Ovary (tissue), 7 donors: ENCODE measurements at regions not wholly inside any gene's neighbourhood (a gene's known extent, or its start where the extent isn't known, plus 50 kb on each side); places are given as distances from the start of the nearest gene placed in this dataset.

Source experiments
- DNase-seq, 5 donors: peaks; one replicate each; pipeline ENCODE4 v3.0.0-alpha.2; 2019 to 2020
- H3K27ac ChIP-seq, 2 donors: fragments of 200-600 bp; one replicate each; pipeline versions ENCODE4 v1.5.1 to v1.8.0; 2019 to 2022
- H3K27me3 ChIP-seq: fragments of 200-600 bp; one replicate; pipeline ENCODE4 v1.8.0; 2022
- H3K36me3 ChIP-seq: fragments of 200-600 bp; sonication (generic); one replicate; pipeline ENCODE4 v1.5.1; 2019
- H3K4me1 ChIP-seq: one replicate; pipeline ENCODE4 v1.8.1; 2013; ENCODE audit warnings: mild to moderate bottlenecking, moderate library complexity; ENCODE audit not compliant: insufficient read depth
- H3K4me3 ChIP-seq: fragments of 200-600 bp; sonication (generic); one replicate; pipeline ENCODE4 v1.5.1; 2017
- H3K9me3 ChIP-seq, 2 donors: fragments of 200-600 bp in 1 of 2; sonication (generic) in 1 of 2; one replicate each; pipeline versions ENCODE4 v1.5.1 to v1.8.1; 2013 to 2019; ENCODE audit warnings: mild to moderate bottlenecking in 1 of 2, moderate library complexity in 1 of 2
- CTCF ChIP-seq, 3 donors: fragments of 450-650 bp in 2 of 3; fragments of 200-600 bp in 1 of 3; IDR thresholded peaks; one replicate each; pipeline versions ENCODE4 v1.5.1 to v1.8.0; 2016 to 2022; ENCODE audit warnings: antibody characterized with exemption in 3 of 3, mild to moderate bottlenecking in 1 of 3
- EP300 ChIP-seq: sonication (generic); formaldehyde crosslinking; IDR thresholded peaks from one replicate; pipeline ENCODE4 v1.6.1; 2017; ENCODE audit warnings: antibody characterized with exemption
- POLR2A ChIP-seq: fragments of 450-650 bp; IDR thresholded peaks from one replicate; pipeline ENCODE4 v1.6.1; 2017; ENCODE audit warnings: antibody characterized with exemption, mild to moderate bottlenecking, moderate library complexity
- WGBS, 3 donors: extraction: QIAGEN DNeasy Blood & Tissue Kit in 1 of 3; methylation state at CpG; one replicate each; pipeline versions ENCODE4 v1.1.5 to v1.1.7; 2013 to 2017; 5-methylcytosine and 5-hydroxymethylcytosine counted together
- intact Hi-C, 4 donors: fragments of 100-400 bp; cut with DNase I; formaldehyde crosslinking; loops; one replicate each; pipeline versions ENCODE4 v1.11.0 to v1.15.1; 2022 to 2023
- donor health status: DM: no; HTN: no; CAD: no; lungs with moderate emphysema.
- donor health status: DM: no; HTN: no; CAD: no.
- donor health status: Bipolar disorder and iron deficiency.
- donor health status: DM: no; HTN: no; CAD: no.
- donor health status: DM: yes; HTN: yes; CAD: no.

GRCh38 chr15:31516440-31516839 is 189.8 kb downstream of the KLF13 start:
- intact Hi-C loops = no loop called here

GRCh38 chr15:31516874-31517273 is 190.2 kb downstream of the KLF13 start:
- Histone ChIP-seq H3K4me3 (no peak overlapping the region), H3K36me3 (no peaks in the 10 kb centered on the region), H3K27ac (no peak overlapping the region), H3K9me3 (no peaks in the 10 kb centered on the region), H3K27me3 (no peaks in the 10 kb centered on the region), H3K4me1 (no peaks in the 10 kb centered on the region)
- DNase-seq = no peak
- no peak for TF ChIP-seq EP300
- TF ChIP-seq CTCF (IDR thresholded peaks at IDR 0.05) = no peak
- TF ChIP-seq POLR2A = no peak
- intact Hi-C loops = no loop called here
- 94 to 95% (median 94%) methylated on average over 4 of the region's 4 CpGs for WGBS, 3 donors

More at GRCh38 chr15:31516440-31516839, 189.8 kb downstream of the KLF13 start:
- Histone ChIP-seq H3K27me3 (no peaks in the 10 kb centered on the region), H3K4me3 (no peak overlapping the region), H3K9me3 (no peaks in the 10 kb centered on the region), H3K27ac (no peak overlapping the region), H3K36me3 (no peaks in the 10 kb centered on the region), H3K4me1 (no peaks in the 10 kb centered on the region)
- DNase-seq = no peak
- no peak for TF ChIP-seq CTCF (IDR thresholded peaks at IDR 0.05)
- no peak for TF ChIP-seq POLR2A
- WGBS, 3 donors = 81 to 91% (median 91%) methylated on average over 1 of the region's 1 CpG

GRCh38 chr15:31517711-31518110 is 191.1 kb downstream of the KLF13 start:
- H3K36me3 ChIP-seq = no peaks in the 10 kb centered on the region
- no peaks in the 10 kb centered on the region for H3K9me3 ChIP-seq
- WGBS, 3 donors = 82 to 91% (median 88%) methylated on average over 5 of the region's 5 CpGs
- DNase-seq = no peak
- TF ChIP-seq EP300 = no peak
- TF ChIP-seq POLR2A = no peak
- TF ChIP-seq CTCF (IDR thresholded peaks at IDR 0.05) = no peak
- H3K27ac ChIP-seq = no peak overlapping the region
- intact Hi-C loops = no loop called here
- no peaks in the 10 kb centered on the region for H3K27me3 ChIP-seq
- H3K4me3 ChIP-seq = no peak overlapping the region
- H3K4me1 ChIP-seq = no peaks in the 10 kb centered on the region

GRCh38 chr15:31522028-31522427 is 195.4 kb downstream of the KLF13 start:
- WGBS, 3 donors = 75 to 77% (median 77%) methylated on average over 4 of the region's 4 CpGs
- Histone ChIP-seq H3K36me3 (no peaks in the 10 kb centered on the region), H3K4me1 (no peaks in the 10 kb centered on the region), H3K4me3 (no peak overlapping the region), H3K27me3 (no peaks in the 10 kb centered on the region), H3K27ac (no peak overlapping the region), H3K9me3 (no peaks in the 10 kb centered on the region)
- intact Hi-C loops = no loop called here
- DNase-seq = no peak
- TF ChIP-seq POLR2A (no peak), EP300 (no peak), CTCF (IDR thresholded peaks at IDR 0.05) (no peak)
